GM12878 (cell line): ENCODE measurements at regions not wholly inside any gene's neighbourhood (a gene's known extent, or its start where the extent isn't known, plus 50 kb on each side); places are given as distances from the start of the nearest gene placed in this dataset.

Experiments
- BCL11A ChIP-seq: IDR thresholded peaks from 2 replicates; pipeline ENCODE4 v1.6.1; 2011; ENCODE audit warnings: low read depth, low read length
- CREM ChIP-seq: IDR thresholded peaks from 2 replicates; pipeline ENCODE4 v1.6.1; 2014; ENCODE audit warnings: antibody characterized with exemption, low read depth
- EP300 ChIP-seq, 2 experiments: fragments of 150-350 bp in 1 of 2; IDR thresholded peaks; 2 replicates each; pipeline ENCODE4 v1.6.1; 2011 to 2012; ENCODE audit warnings: low read depth in 2 of 2, low read length in 2 of 2, borderline replicate concordance in 1 of 2, improper control_type of control experiment in 1 of 2, inconsistent platforms in 1 of 2; ENCODE audit not compliant: control insufficient read depth in 1 of 2
- FOXK2 ChIP-seq: fragments of 450-650 bp; IDR thresholded peaks from 2 replicates; pipeline ENCODE4 v1.6.1; 2017; ENCODE audit warnings: mild to moderate bottlenecking, moderate library complexity
- GABPA ChIP-seq: IDR thresholded peaks from 2 replicates; pipeline ENCODE4 v1.6.1; 2014; ENCODE audit warnings: antibody characterized with exemption, low read depth, mild to moderate bottlenecking, inconsistent platforms
- HDAC2 ChIP-seq: fragments of 200-600 bp; sonication (generic); IDR thresholded peaks from 2 replicates; pipeline ENCODE4 v1.6.1; 2017
- HDGF ChIP-seq: fragments of 450-650 bp; IDR thresholded peaks from 2 replicates; pipeline ENCODE4 v1.6.1; 2016; ENCODE audit warnings: antibody characterized with exemption
- IKZF2 ChIP-seq, 2 experiments: fragments of 450-650 bp; IDR thresholded peaks; 2 replicates each; pipeline ENCODE4 v1.6.1; 2017; ENCODE audit warnings: mild to moderate bottlenecking in 2 of 2, moderate library complexity in 2 of 2
- JUNB ChIP-seq: IDR thresholded peaks from 2 replicates; pipeline ENCODE4 v1.6.1; 2016; ENCODE audit warnings: antibody characterized with exemption, mild to moderate bottlenecking
- KDM1A ChIP-seq: fragments of 200-600 bp; sonication (generic); IDR thresholded peaks from 2 replicates; pipeline ENCODE4 v1.6.1; 2016; ENCODE audit warnings: borderline replicate concordance
- NRF1 ChIP-seq: conservative IDR thresholded peaks from 2 replicates; pipeline ENCODE4 v1.6.1; 2011; ENCODE audit warnings: mild to moderate bottlenecking, low read depth, low read length, improper control_type of control experiment
- PAX5 ChIP-seq: IDR thresholded peaks from 2 replicates; pipeline ENCODE4 v1.6.1; 2011; ENCODE audit warnings: low read depth, low read length, borderline replicate concordance
- PBX3 ChIP-seq: IDR thresholded peaks from 2 replicates; pipeline ENCODE4 v1.6.1; 2011; ENCODE audit warnings: mild to moderate bottlenecking, low read depth, low read length, moderate library complexity; ENCODE audit not compliant: insufficient replicate concordance
- POU2F2 ChIP-seq: IDR thresholded peaks from 3 replicates; pipeline ENCODE4 v1.6.1; 2011; ENCODE audit warnings: low read depth, mild to moderate bottlenecking, low read length, borderline replicate concordance
- RELA ChIP-seq: fragments of 450-650 bp; IDR thresholded peaks from 2 replicates; pipeline ENCODE4 v1.8.0; 2014; ENCODE audit warnings: borderline replicate concordance; ENCODE audit not compliant: partially characterized antibody
- SIN3A ChIP-seq: IDR thresholded peaks from 2 replicates; pipeline ENCODE4 v1.6.1; 2012; ENCODE audit warnings: low read depth, low read length, improper control_type of control experiment
- SREBF2 ChIP-seq: IDR thresholded peaks from 2 replicates; pipeline ENCODE4 v1.6.1; 2012; ENCODE audit warnings: mild to moderate bottlenecking, low read length
- TCF3 ChIP-seq: IDR thresholded peaks from 2 replicates; pipeline ENCODE4 v1.6.1; 2012; ENCODE audit warnings: low read depth, mild to moderate bottlenecking, low read length, borderline replicate concordance; ENCODE audit not compliant: insufficient read depth
- ZBTB33 ChIP-seq: fragments of 450-650 bp; IDR thresholded peaks from 2 replicates; pipeline ENCODE4 v1.6.1; 2017; ENCODE audit warnings: mild to moderate bottlenecking
- TF ChIP-seq, protein P1 (sequence below): fragments of 450-650 bp; IDR thresholded peaks from 2 replicates; pipeline ENCODE4 v1.6.1; 2017; ENCODE audit warnings: antibody characterized with exemption, mild to moderate bottlenecking, moderate library complexity

- TF ChIP-seq CREM: no peak
- TF ChIP-seq SREBF2: no peak
- no peak for TF ChIP-seq RELA
- no peak for TF ChIP-seq BCL11A
- TF ChIP-seq ZBTB33: no peak
- no peak for TF ChIP-seq NRF1
- TF ChIP-seq GABPA: no peak
- no peak for TF ChIP-seq KDM1A
- TF ChIP-seq HDAC2: no peak
- peak; percentile 56; the same call in 1 of the 2 replicates for TF ChIP-seq JUNB
- TF ChIP-seq SIN3A: no peak
- no peak for TF ChIP-seq POU2F2
- TF ChIP-seq IKZF2 (IDR thresholded peaks at IDR 0.05): peak; percentile 92 to 95
- no peak for TF ChIP-seq FOXK2
- 0 out of 4 replicates have a peak, but pooled peaks of 1 of the 2 experiments have one; percentile 35 for TF ChIP-seq EP300 (IDR thresholded peaks at IDR 0.05; ENCODE audit: borderline replicate concordance in 1 of 2, control insufficient read depth in 1 of 2, low read depth in 2 of 2, low read length in 2 of 2)
- no peak for TF ChIP-seq HDGF
- TF ChIP-seq TCF3: no peak
- TF ChIP-seq, protein P1, sequence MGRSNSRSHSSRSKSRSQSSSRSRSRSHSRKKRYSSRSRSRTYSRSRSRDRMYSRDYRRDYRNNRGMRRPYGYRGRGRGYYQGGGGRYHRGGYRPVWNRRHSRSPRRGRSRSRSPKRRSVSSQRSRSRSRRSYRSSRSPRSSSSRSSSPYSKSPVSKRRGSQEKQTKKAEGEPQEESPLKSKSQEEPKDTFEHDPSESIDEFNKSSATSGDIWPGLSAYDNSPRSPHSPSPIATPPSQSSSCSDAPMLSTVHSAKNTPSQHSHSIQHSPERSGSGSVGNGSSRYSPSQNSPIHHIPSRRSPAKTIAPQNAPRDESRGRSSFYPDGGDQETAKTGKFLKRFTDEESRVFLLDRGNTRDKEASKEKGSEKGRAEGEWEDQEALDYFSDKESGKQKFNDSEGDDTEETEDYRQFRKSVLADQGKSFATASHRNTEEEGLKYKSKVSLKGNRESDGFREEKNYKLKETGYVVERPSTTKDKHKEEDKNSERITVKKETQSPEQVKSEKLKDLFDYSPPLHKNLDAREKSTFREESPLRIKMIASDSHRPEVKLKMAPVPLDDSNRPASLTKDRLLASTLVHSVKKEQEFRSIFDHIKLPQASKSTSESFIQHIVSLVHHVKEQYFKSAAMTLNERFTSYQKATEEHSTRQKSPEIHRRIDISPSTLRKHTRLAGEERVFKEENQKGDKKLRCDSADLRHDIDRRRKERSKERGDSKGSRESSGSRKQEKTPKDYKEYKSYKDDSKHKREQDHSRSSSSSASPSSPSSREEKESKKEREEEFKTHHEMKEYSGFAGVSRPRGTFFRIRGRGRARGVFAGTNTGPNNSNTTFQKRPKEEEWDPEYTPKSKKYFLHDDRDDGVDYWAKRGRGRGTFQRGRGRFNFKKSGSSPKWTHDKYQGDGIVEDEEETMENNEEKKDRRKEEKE: no peak
- no peak for TF ChIP-seq PAX5
- TF ChIP-seq PBX3: no peak
These were observed 89.3 kb downstream of the DDIT4L start (continued) for GRCh38 chr4:100100985-100101384.
